Nephron (organoid): ENCODE measurements at regions not wholly inside any gene's neighbourhood (a gene's known extent, or its start where the extent isn't known, plus 50 kb on each side); places are given as distances from the start of the nearest gene placed in this dataset.

ENCODE experiments used
- H3K27ac Mint-ChIP-seq, 3 experiments: 2 replicates each; pipeline ENCODE4 v1.8.0; 2020; ENCODE audit warnings: mixed read lengths in 3 of 3, mild to moderate bottlenecking in 2 of 3, moderate library complexity in 1 of 3
- H3K27me3 Mint-ChIP-seq: 2 replicates; pipeline ENCODE4 v1.8.0; 2021; ENCODE audit warnings: low read depth, mild to moderate bottlenecking, moderate library complexity, mixed read lengths
- H3K36me3 Mint-ChIP-seq: 2 replicates; pipeline ENCODE4 v1.8.0; 2020; ENCODE audit warnings: low read depth, mixed read lengths
- H3K4me1 Mint-ChIP-seq: 2 replicates; pipeline ENCODE4 v1.8.0; 2020; ENCODE audit warnings: mixed read lengths
- H3K4me3 Mint-ChIP-seq, 3 experiments: 2 replicates each; pipeline ENCODE4 v1.8.0; 2020; ENCODE audit warnings: mild to moderate bottlenecking in 3 of 3, mixed read lengths in 3 of 3, moderate library complexity in 2 of 3
- H3K9me3 Mint-ChIP-seq: 2 replicates; pipeline ENCODE4 v1.8.0; 2020; ENCODE audit warnings: mixed read lengths
- CTCF ChIP-seq, 3 experiments: fragments of 200-600 bp; sonication (generic); IDR thresholded peaks; one replicate each; pipeline ENCODE4 v1.5.0; 2021; ENCODE audit warnings: antibody characterized with exemption in 3 of 3; ENCODE audit not compliant: unreplicated experiment in 3 of 3

- peaks cover 4% of the 10 kb centered on the region for H3K27me3 Mint-ChIP-seq
- no peaks in the 10 kb centered on the region for H3K4me1 Mint-ChIP-seq
- no peak overlapping the region for H3K4me3 Mint-ChIP-seq
- H3K9me3 Mint-ChIP-seq, result peaks cover 3% of the 10 kb centered on the region
- no peak for TF ChIP-seq CTCF (IDR thresholded peaks at IDR 0.05; ENCODE audit: unreplicated experiment in 3 of 3)
- H3K36me3 Mint-ChIP-seq, result no peaks in the 10 kb centered on the region
- H3K27ac Mint-ChIP-seq, result no peak overlapping the region
These were observed 635.5 kb downstream of the TBL1XR1 start for GRCh38 chr3:176561826-176562225.

- H3K36me3 Mint-ChIP-seq, result no peaks in the 10 kb centered on the region
- no peaks in the 10 kb centered on the region for H3K27me3 Mint-ChIP-seq
- peaks cover 7% of the 10 kb centered on the region for H3K4me1 Mint-ChIP-seq
- H3K27ac Mint-ChIP-seq, result peak overlapping the region in 2 of 3 experiments; percentile 36 to 87
- no peak overlapping the region for H3K4me3 Mint-ChIP-seq
- TF ChIP-seq CTCF (IDR thresholded peaks at IDR 0.05; ENCODE audit: unreplicated experiment in 3 of 3), result no peak
- no peaks in the 10 kb centered on the region for H3K9me3 Mint-ChIP-seq
These were observed 642.3 kb downstream of the TBL1XR1 start for GRCh38 chr3:176554791-176555654.

GRCh38 chr3:176554264-176554663 is 643.0 kb downstream of the TBL1XR1 start:
- Mint-ChIP-seq H3K4me1 (peaks cover 7% of the 10 kb centered on the region), H3K36me3 (no peaks in the 10 kb centered on the region), H3K27me3 (no peaks in the 10 kb centered on the region), H3K9me3 (no peaks in the 10 kb centered on the region), H3K4me3 (no peak overlapping the region), H3K27ac (peak overlapping the region in 1 of 3 experiments; percentile 87)
- TF ChIP-seq CTCF (IDR thresholded peaks at IDR 0.05; ENCODE audit: unreplicated experiment in 3 of 3), result no peak

- Mint-ChIP-seq H3K4me1 (no peaks in the 10 kb centered on the region), H3K36me3 (no peaks in the 10 kb centered on the region), H3K27me3 (no peaks in the 10 kb centered on the region), H3K9me3 (peaks cover 11% of the 10 kb centered on the region), H3K4me3 (no peak overlapping the region), H3K27ac (no peak overlapping the region)
- no peak for TF ChIP-seq CTCF (IDR thresholded peaks at IDR 0.05; ENCODE audit: unreplicated experiment in 3 of 3)
These were observed 670.3 kb downstream of the TBL1XR1 start for GRCh38 chr3:176526942-176527341.

GRCh38 chr3:176526225-176526624 is 671.1 kb downstream of the TBL1XR1 start:
- no peak overlapping the region for H3K27ac Mint-ChIP-seq
- H3K4me1 Mint-ChIP-seq, result no peaks in the 10 kb centered on the region
- no peak overlapping the region for H3K4me3 Mint-ChIP-seq
- no peak for TF ChIP-seq CTCF (IDR thresholded peaks at IDR 0.05; ENCODE audit: unreplicated experiment in 3 of 3)
- H3K9me3 Mint-ChIP-seq, result peaks cover 11% of the 10 kb centered on the region
- H3K27me3 Mint-ChIP-seq, result no peaks in the 10 kb centered on the region
- no peaks in the 10 kb centered on the region for H3K36me3 Mint-ChIP-seq

GRCh38 chr3:176523114-176523513 is 674.2 kb downstream of the TBL1XR1 start:
- TF ChIP-seq CTCF (IDR thresholded peaks at IDR 0.05; ENCODE audit: unreplicated experiment in 3 of 3), result no peak
- H3K36me3 Mint-ChIP-seq, result no peaks in the 10 kb centered on the region
- H3K9me3 Mint-ChIP-seq, result peaks cover 8% of the 10 kb centered on the region
- no peak overlapping the region for H3K27ac Mint-ChIP-seq
- H3K4me1 Mint-ChIP-seq, result no peaks in the 10 kb centered on the region
- no peaks in the 10 kb centered on the region for H3K27me3 Mint-ChIP-seq
- H3K4me3 Mint-ChIP-seq, result no peak overlapping the region
